GM18508 (cell line): ENCODE measurements at regions not wholly inside any gene's neighbourhood (a gene's known extent, or its start where the extent isn't known, plus 50 kb on each side); places are given as distances from the start of the nearest gene placed in this dataset.

Experiments used
- ATAC-seq: cut with Tn5 transposase; IDR thresholded peaks from one replicate; pipeline ENCODE4 v1.9.1; 2021; ENCODE audit warnings: moderate number of reproducible peaks; ENCODE audit not compliant: insufficient read depth, unreplicated experiment

GRCh38 chr19:32241306-32241705, 104.1 kb upstream of the ZNF507 start:
- ATAC-seq: no peak

DNA sequence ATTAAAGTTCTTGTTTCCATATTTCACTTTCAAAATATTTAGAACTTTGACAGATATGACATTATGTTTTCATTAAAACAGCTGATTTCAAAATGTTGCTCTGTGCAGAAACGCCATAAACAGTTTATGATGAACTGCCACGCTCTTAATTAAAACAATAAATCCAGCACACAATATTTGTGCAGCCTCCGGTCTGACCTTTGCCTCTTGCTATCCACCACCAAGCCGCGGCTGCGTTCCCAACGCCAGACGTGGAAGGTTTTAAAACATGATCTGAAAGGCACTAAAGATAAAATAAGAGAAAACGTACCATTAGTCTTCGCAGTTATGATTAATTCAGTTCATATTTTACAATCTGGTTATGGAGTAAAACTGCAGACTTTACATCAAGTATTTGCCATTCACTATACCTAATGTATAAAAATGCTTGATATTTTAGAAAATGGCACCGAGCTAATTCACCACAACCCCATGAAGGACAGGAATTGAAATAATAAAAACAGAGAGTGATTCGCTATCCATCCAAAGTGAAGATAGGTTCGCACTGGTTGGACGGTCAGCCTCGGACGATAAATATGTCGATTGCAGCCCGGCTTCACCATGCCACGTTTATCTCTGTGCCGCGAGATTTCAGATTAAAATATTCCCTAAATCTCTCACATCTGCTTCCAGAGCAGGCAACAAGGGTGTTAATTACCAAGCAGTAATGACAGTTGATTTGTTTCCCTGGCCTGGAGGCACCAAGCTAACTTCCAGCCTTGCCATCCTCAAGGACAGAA, 103.3 kb upstream of the ZNF507 start:
- no peak for ATAC-seq

DNA sequence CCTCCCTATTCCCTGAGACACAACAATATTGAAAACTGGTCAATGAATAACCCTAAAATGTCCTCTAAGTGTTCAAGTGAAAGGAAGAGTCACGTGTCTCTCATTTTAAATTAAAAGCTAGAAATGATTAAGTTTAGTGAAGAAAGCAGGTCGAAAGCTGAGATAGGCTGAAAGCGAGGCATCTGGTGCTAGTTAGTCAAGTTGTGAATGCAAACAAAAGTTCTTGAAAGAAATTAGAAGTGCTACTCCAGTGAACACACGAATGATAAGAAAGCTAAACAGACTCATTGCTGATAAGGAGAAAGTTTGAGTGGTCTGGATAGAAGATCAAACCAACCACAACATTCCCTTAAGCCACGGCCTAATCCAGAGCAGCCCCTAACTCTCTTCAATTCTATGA, 99.4 kb upstream of the ZNF507 start:
- ATAC-seq: no peak

DNA sequence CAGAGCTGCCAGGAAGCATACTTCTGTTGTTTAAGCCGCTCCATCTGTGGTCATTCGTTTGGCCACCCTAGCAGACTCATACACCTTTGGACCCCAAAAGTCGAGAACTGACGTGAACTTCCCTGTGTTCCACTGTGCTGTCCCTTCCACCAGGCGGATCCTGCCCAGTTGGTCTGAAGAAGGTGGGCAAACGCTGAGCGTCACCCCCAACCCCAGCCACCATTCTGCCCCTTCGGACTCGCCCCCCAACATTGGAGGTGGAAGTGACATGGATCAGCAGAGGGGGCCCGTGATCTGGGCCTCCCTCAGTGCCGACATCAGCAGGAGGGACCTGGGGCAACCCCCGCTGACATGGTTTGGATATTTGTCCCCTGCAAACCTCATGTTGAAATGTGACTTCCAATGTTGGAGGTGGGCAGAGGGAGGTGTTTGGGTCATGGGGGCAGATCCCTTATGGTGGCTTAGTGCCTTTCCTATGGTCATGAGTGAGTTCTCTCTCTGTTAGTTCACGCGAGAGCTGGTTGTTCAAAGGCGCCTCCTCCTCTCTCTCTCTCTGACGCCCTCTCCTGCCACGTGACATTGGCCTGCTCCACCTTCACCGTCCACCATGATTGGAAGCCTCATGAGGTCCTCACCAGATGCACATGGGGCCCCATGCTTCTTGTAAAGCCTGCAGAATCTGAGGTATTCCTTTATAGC, 93.6 kb upstream of the ZNF507 start:
- no peak for ATAC-seq

DNA sequence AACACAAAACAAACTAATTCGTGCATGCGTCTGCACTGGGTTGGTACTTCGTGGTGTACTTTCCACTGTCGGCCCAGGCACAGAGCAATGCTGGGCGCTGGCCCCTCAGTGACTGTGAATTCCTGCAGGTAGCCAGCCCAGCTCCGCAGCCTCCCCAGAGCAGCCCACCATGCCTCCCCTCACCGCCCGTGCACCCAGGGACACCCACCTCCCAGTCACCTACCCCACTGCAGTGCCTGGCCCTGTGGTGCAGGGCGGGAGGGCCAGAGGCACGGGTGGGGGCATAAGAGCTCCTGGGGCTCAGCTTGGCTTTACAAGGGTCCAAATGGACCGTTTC, 93.1 kb upstream of the ZNF507 start:
- ATAC-seq: no peak

DNA sequence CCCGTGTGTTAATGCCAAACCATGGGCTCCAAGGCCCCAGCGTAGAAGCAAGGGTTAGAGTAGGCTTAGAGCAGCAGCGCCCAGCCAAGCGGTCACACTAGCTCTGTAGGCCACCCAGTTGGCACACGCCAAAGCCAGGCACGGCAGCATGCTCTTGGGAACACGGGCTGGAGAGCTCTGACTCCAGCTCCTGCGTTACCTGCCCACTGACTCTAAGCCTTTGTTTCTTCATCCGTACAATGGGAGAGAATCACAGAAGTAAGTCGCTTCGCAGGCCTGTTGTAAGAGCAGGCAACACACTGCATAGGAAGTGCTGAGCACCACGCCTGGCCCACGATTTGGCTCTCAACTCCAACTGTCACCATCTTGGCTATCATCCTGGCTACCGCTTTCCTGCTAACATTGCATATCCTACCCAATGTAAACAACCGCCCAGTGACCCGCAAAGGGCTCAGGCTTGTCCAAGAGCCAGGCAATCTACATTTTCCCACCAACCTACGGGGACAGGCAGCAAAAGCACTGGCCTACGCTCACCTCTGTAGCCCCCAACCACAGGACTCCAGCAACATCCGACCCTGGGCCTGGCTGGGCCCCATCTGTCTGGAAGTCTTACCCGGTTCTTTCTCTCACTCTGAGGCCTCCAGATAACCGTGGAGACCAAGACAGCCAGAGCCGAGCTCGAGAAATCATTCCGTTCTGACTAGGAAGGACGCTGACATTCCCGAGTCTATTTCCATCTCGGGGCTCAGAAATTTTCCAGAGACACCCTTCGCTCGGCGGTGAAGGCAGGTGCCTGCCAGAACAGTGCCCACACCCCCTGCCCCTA, 91.5 kb upstream of the ZNF507 start:
- ATAC-seq: no peak

- no peak for ATAC-seq
Measured at GRCh38 chr19:32254509-32254890, 90.9 kb upstream of the ZNF507 start.

DNA sequence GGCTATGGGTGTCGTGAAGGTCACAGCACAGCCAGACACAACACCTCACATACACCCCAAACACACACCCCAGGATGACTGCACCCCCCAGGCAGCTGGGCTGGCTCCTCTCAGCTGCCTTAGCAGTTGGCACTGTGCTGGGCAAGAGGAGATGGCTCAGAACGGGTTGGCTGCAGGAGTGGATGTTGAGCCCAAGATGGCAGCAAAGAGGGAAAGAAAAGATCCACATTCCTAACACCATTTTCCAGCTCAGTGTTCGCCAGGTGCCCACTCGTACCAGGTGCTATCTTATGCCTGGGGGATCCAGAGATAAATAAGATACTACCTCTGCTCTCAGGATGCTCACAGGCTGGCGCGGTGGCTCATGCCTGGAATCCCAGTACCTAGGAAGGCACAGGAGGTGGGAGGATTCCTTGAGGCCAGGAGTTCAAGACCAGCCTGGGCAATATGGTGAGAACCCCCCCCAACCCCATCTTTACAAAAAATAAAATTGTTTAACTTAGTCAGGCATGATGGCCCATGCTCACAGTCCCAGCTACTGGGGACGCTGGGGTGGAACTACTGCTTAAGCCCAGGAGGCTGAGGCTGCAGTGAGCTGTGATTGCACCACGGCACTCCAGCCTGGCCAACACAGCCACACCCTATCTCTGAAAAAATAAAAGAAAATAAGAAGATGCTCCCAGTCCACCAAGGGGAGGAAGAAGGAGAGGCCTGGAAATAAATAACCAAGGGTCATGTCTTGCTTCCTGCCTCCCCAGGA, 89.7 kb upstream of the ZNF507 start:
- no peak for ATAC-seq

GRCh38 chr19:32256341-32256975, 89.0 kb upstream of the ZNF507 start:
- ATAC-seq: no peak

- ATAC-seq: no peak
Measured at GRCh38 chr19:32257326-32258073, 87.9 kb upstream of the ZNF507 start.

DNA sequence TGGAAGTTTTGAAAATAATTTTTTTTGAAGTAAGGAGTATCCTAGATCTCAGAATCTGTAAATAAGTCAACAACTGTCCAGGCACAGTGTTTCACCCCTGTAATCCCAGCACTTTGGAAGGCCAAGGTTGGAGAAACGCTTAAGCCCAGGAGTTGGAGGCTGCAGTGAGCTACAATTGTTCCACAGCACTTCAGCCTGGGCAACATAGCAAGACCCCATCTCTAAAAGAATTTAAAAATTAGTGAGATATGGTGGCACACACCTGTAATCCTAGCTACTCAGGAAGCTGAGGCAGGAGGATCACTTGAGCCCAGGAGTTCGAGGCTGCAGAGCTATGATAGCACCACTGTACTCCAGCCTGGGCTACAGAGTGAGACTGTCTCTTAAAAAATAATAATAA, 87.2 kb upstream of the ZNF507 start:
- ATAC-seq: no peak

GRCh38 chr19:32264568-32264967, 80.8 kb upstream of the ZNF507 start:
- no peak for ATAC-seq

- no peak for ATAC-seq
Measured at GRCh38 chr19:32265995-32266394, 79.4 kb upstream of the ZNF507 start.

DNA sequence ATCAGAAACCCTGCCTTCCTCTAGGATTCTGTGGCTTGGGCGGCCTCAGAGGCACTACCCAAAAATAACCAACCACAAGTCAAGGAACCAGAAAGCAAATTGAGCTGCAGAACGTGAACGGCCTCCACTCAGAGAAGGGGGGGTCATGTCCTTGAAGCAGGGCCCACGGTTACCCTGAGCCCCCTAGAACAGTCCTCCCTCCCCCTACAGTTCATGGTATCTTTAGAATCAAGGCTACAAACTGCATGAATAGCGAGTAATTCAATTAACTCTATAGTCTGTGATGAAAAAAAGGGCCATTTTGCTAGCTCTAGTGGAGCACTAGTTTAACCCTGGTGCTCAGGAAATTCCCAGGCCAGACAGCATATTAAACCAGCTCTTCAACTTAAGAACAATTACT, 79.0 kb upstream of the ZNF507 start:
- ATAC-seq: no peak

GRCh38 chr19:32268381-32268780, 77.0 kb upstream of the ZNF507 start:
- ATAC-seq: no peak

- ATAC-seq: no peak
Measured at GRCh38 chr19:32269831-32270230, 75.6 kb upstream of the ZNF507 start.

DNA sequence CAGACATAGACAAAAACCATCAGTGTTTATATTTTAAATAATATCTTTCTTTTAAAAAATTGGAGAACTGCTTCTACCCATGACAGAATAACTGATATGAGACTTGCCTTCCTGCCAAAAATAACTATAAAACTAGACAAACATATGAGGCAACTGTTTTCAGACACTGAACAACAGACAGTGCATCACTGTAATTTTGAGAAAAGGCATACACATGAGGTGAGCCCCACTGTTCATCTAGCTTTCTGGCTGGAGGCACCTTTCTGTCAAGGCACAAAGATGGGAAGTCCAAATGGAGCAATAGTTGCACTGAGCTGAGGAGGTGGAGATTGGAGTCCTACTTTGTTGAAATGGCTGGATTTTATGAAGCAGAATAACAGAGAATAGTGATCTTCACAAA, 71.9 kb upstream of the ZNF507 start:
- ATAC-seq: no peak

DNA sequence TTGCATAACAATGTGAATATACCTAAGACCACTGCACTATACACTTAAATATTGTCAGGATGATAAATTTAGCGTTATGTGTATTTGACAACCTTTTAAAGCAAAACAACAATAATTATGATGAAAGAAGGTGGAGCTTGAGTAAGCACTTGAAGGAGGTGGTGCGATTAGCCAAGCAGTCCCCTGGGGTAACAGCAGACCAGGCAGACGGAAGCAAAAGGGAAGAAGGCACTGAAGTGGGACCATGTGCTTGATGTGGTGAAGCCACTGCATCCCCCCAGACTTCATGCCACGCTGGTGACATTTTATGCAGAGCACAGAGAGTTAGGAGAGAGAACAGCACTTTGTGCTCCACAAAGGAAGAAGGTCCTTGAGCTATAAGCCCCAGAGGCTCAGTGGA, 58.3 kb upstream of the ZNF507 start:
- ATAC-seq: no peak

GRCh38 chr19:32287811-32288227, 57.6 kb upstream of the ZNF507 start:
- no peak for ATAC-seq
